SK-N-SH (cell line): ENCODE measurements at regions not wholly inside any gene's neighbourhood (a gene's known extent, or its start where the extent isn't known, plus 50 kb on each side); places are given as distances from the start of the nearest gene placed in this dataset.

Experiments used
- CTCF ChIA-PET: fragments of 300-600, 350-600 bp; formaldehyde crosslinking; extraction: SDS; loops from one replicate; lab custom pipeline; 2021; lab: Yijun Ruan, JAX
- POLR2A ChIA-PET: fragments of 350-600 bp; sonication (Branson Sonifier 250); formaldehyde crosslinking; extraction: SDS; loops from one replicate; lab custom pipeline; 2020; ENCODE audit warnings: antibody characterized with exemption, inconsistent platforms; lab: Yijun Ruan, JAX
- DNase-seq: peaks from one replicate; pipeline ENCODE4 v3.0.0; 2012
- H2AFZ ChIP-seq: fragments of 200-600 bp; sonication (generic); 2 replicates; pipeline ENCODE4 v1.8.1; 2016; ENCODE audit warnings: antibody characterized with exemption, mild to moderate bottlenecking, low read depth
- H3F3A ChIP-seq: fragments of 200-600 bp; sonication (generic); replicated peaks from 2 replicates; pipeline ENCODE3; 2016; ENCODE audit warnings: antibody characterized with exemption, mild to moderate bottlenecking; ENCODE audit not compliant: insufficient read depth
- H3K27ac ChIP-seq, 2 experiments: fragments of 200-500 bp in 1 of 2; fragments of 200-600 bp in 1 of 2; sonication (Bioruptor generic) in 1 of 2; sonication (generic), shearing (Covaris generic) in 1 of 2; 2 replicates each; pipeline versions ENCODE4 v1.5.1 to v1.6.1; 2014 to 2016; ENCODE audit warnings: low read depth in 2 of 2, inconsistent platforms in 1 of 2, low read length in 1 of 2, mild to moderate bottlenecking in 1 of 2, mixed read lengths in 1 of 2
- H3K27me3 ChIP-seq: fragments of 200-600 bp; sonication (generic), shearing (Covaris generic); 2 replicates; pipeline ENCODE4 v1.6.1; 2016; ENCODE audit warnings: mixed run types; ENCODE audit not compliant: insufficient read depth
- H3K36me3 ChIP-seq, 2 experiments: fragments of 200-500 bp in 1 of 2; fragments of 200-600 bp in 1 of 2; sonication (Bioruptor generic) in 1 of 2; sonication (generic) in 1 of 2; replicated peaks in 1 of 2; 2 replicates each; pipeline versions ENCODE3 to v1.5.1; 2014 to 2016; ENCODE audit warnings: low read length in 1 of 2, mild to moderate bottlenecking in 1 of 2; ENCODE audit not compliant: insufficient read depth in 2 of 2, control insufficient read depth in 1 of 2
- H3K4me1 ChIP-seq, 2 experiments: fragments of 200-500 bp in 1 of 2; fragments of 200-600 bp in 1 of 2; sonication (Bioruptor generic) in 1 of 2; sonication (generic), shearing (Covaris generic) in 1 of 2; 2 replicates each; pipeline versions ENCODE4 v1.5.1 to v1.6.1; 2014 to 2016; ENCODE audit warnings: low read depth in 1 of 2, low read length in 1 of 2, mixed run types in 1 of 2; ENCODE audit not compliant: insufficient read depth in 2 of 2, control insufficient read depth in 1 of 2
- H3K4me2 ChIP-seq: fragments of 200-600 bp; sonication (generic), shearing (Covaris generic); 2 replicates; pipeline ENCODE4 v1.6.1; 2017; ENCODE audit warnings: mixed run types
- H3K4me3 ChIP-seq, 2 experiments: fragments of 200-500 bp in 1 of 2; fragments of 200-600 bp in 1 of 2; sonication (Bioruptor generic) in 1 of 2; sonication (generic), shearing (Covaris generic) in 1 of 2; 2 replicates each; pipeline versions ENCODE4 v1.5.1 to v1.8.1; 2014 to 2016; ENCODE audit warnings: low read depth in 2 of 2, inconsistent platforms in 1 of 2, low read length in 1 of 2, mild to moderate bottlenecking in 1 of 2, mixed read lengths in 1 of 2, moderate library complexity in 1 of 2
- H3K79me2 ChIP-seq: fragments of 200-600 bp; sonication (generic); 2 replicates; pipeline ENCODE4 v1.8.1; 2017; ENCODE audit warnings: mild to moderate bottlenecking; ENCODE audit not compliant: insufficient read depth
- H3K9ac ChIP-seq: fragments of 200-600 bp; sonication (generic); 2 replicates; pipeline ENCODE4 v1.6.1; 2017; ENCODE audit warnings: mixed run types
- H3K9me2 ChIP-seq: fragments of 200-600 bp; sonication (generic); 2 replicates; pipeline ENCODE4 v1.6.1; 2017; ENCODE audit warnings: mixed run types
- H3K9me3 ChIP-seq: fragments of 200-600 bp; sonication (generic); 2 replicates; pipeline ENCODE4 v1.6.1; 2017; ENCODE audit warnings: mixed run types, mild to moderate bottlenecking, moderate library complexity
- H4K20me1 ChIP-seq: fragments of 200-600 bp; sonication (generic); 2 replicates; pipeline ENCODE4 v1.6.1; 2017; ENCODE audit warnings: mild to moderate bottlenecking, mixed run types; ENCODE audit not compliant: insufficient read depth
- CHD2 ChIP-seq: fragments of 150-350 bp; IDR thresholded peaks from 2 replicates; pipeline ENCODE4 v1.6.1; 2018; ENCODE audit warnings: low read length; ENCODE audit not compliant: partially characterized antibody
- CTCF ChIP-seq: fragments of 200-600 bp; sonication (generic); IDR thresholded peaks from 2 replicates; pipeline ENCODE4 v1.6.1; 2017; ENCODE audit warnings: antibody characterized with exemption, mild to moderate bottlenecking, moderate library complexity
- ELF1 ChIP-seq: IDR thresholded peaks from 2 replicates; pipeline ENCODE4 v1.4.0; 2012
- EZH2phosphoT487 ChIP-seq: fragments of 200-600 bp; sonication (generic); IDR thresholded peaks from 2 replicates; pipeline ENCODE4 v1.6.1; 2017; ENCODE audit warnings: low read depth, mixed run types, mild to moderate bottlenecking, antibody characterized with exemption, moderate library complexity, borderline replicate concordance
- FOXM1 ChIP-seq: IDR thresholded peaks from 2 replicates; pipeline ENCODE4 v1.4.0; 2012; ENCODE audit warnings: low read depth, mild to moderate bottlenecking
- GATA2 ChIP-seq: sonication (generic); formaldehyde crosslinking; IDR thresholded peaks from 2 replicates; pipeline ENCODE4 v1.5.0; 2020; ENCODE audit warnings: mild to moderate bottlenecking, missing genetic modification reagents
- JUND ChIP-seq: IDR thresholded peaks from 2 replicates; pipeline ENCODE4 v1.4.0; 2012
- MEF2A ChIP-seq: IDR thresholded peaks from 2 replicates; pipeline ENCODE4 v1.4.0; 2012; ENCODE audit warnings: low read depth, borderline replicate concordance
- MXI1 ChIP-seq: IDR thresholded peaks from 2 replicates; pipeline ENCODE4 v1.6.1; 2012; ENCODE audit warnings: mild to moderate bottlenecking, low read depth, low read length, improper control_type of control experiment
- NFIC ChIP-seq: IDR thresholded peaks from 2 replicates; pipeline ENCODE4 v1.4.0; 2012; ENCODE audit warnings: borderline replicate concordance
- PBX3 ChIP-seq: IDR thresholded peaks from 2 replicates; pipeline ENCODE4; 2012
- RCOR1 ChIP-seq: fragments of 150-350 bp; IDR thresholded peaks from 2 replicates; pipeline ENCODE4 v1.6.1; 2017; ENCODE audit warnings: antibody characterized with exemption, low read length
- RFX5 ChIP-seq: IDR thresholded peaks from 2 replicates; pipeline ENCODE4 v1.6.1; 2012; ENCODE audit warnings: mild to moderate bottlenecking, improper control_type of control experiment, low read length
- RXRA ChIP-seq: IDR thresholded peaks from 2 replicates; pipeline ENCODE4 v1.4.0; 2012; ENCODE audit warnings: low read depth, mild to moderate bottlenecking, borderline replicate concordance
- TCF12 ChIP-seq: IDR thresholded peaks from 2 replicates; pipeline ENCODE4 v1.4.0; 2012
- TEAD4 ChIP-seq: IDR thresholded peaks from 2 replicates; pipeline ENCODE4 v1.4.0; 2012; ENCODE audit warnings: mild to moderate bottlenecking, borderline replicate concordance; ENCODE audit not compliant: insufficient read depth
- USF2 ChIP-seq: fragments of 150-350 bp; IDR thresholded peaks from 2 replicates; pipeline ENCODE4 v1.6.1; 2017; ENCODE audit warnings: antibody characterized with exemption, low read length, low read depth, borderline replicate concordance
- YY1 ChIP-seq: IDR thresholded peaks from 2 replicates; pipeline ENCODE4 v1.4.0; 2012; ENCODE audit warnings: low read depth, mild to moderate bottlenecking
- ZBTB33 ChIP-seq: IDR thresholded peaks from 2 replicates; pipeline ENCODE4 v1.4.0; 2012; ENCODE audit warnings: low read depth, borderline replicate concordance
- WGBS: methylation state at CpG from one replicate; pipeline ENCODE4 v1.1.6; 2017; ENCODE audit warnings: low lambda C conversion rate; 5-methylcytosine and 5-hydroxymethylcytosine counted together

GRCh38 chr3:98978068-98978811, 76.7 kb upstream of the DCBLD2 start:
- Histone ChIP-seq H3K4me2 (peak overlapping the region; percentile 30), H3K9me2 (no peaks in the 10 kb centered on the region), H3K4me3 (no peak overlapping the region), H3K9ac (peak overlapping the region; percentile 40; the same call in 1 of the 2 replicates), H4K20me1 (no peaks in the 10 kb centered on the region), H3K36me3 (peaks cover 0 to 8% of the 10 kb centered on the region in 2 experiments), H3K79me2 (peaks cover 68% of the 10 kb centered on the region), H3F3A (peaks cover 51% of the 10 kb centered on the region), H3K27ac (peak overlapping the region; percentile 67 to 94; a peak in 3 of 4 replicates), H3K27me3 (no peaks in the 10 kb centered on the region), H3K9me3 (no peaks in the 10 kb centered on the region), H2AFZ (no peak overlapping the region), H3K4me1 (peaks cover 3 to 17% of the 10 kb centered on the region in 2 experiments; a peak in 1 of 4 replicates)
- CTCF ChIA-PET: interaction anchor here (0.7 to 1.6 kb wide), 3 partner anchors 160 to 379 kb away, joined by 3 to 5 read pairs (median 3); no protein-coding TSS in a partner anchor
- DNase-seq: no peak
- POLR2A ChIA-PET: no interaction called here
- WGBS: 50% methylated on average over 3 of the region's 3 CpGs
- TF ChIP-seq CHD2: no peak
- TF ChIP-seq ZBTB33: no peak
- no peak for TF ChIP-seq RXRA
- TF ChIP-seq NFIC: no peak
- TF ChIP-seq MEF2A: no peak
- TF ChIP-seq ELF1: no peak
- TF ChIP-seq RFX5: no peak
- no peak for TF ChIP-seq GATA2 (CRISPR knock-in tag)
- TF ChIP-seq PBX3: no peak
- TF ChIP-seq YY1: no peak
- no peak for TF ChIP-seq RCOR1
- TF ChIP-seq FOXM1: no peak
- TF ChIP-seq, all 33 proteins: peak for 0

- H3K36me3 ChIP-seq: peaks cover 0 to 3% of the 10 kb centered on the region in 2 experiments
- no peaks in the 10 kb centered on the region for H4K20me1 ChIP-seq
- H3K9me3 ChIP-seq: no peaks in the 10 kb centered on the region
- H3K79me2 ChIP-seq: peaks cover 69% of the 10 kb centered on the region
- H3K27me3 ChIP-seq: no peaks in the 10 kb centered on the region
- no peak overlapping the region for H2AFZ ChIP-seq
- peak overlapping the region; percentile 30 for H3K4me2 ChIP-seq
- POLR2A ChIA-PET: no interaction called here
- no peaks in the 10 kb centered on the region for H3K9me2 ChIP-seq
- peak overlapping the region; percentile 67 to 94 for H3K27ac ChIP-seq
- peaks cover 52% of the 10 kb centered on the region for H3F3A ChIP-seq
- DNase-seq: no peak
- peak overlapping the region; percentile 40; the same call in 1 of the 2 replicates for H3K9ac ChIP-seq
- CTCF ChIA-PET: no interaction called here
- no peak overlapping the region for H3K4me3 ChIP-seq
- H3K4me1 ChIP-seq: peaks cover 2 to 21% of the 10 kb centered on the region in 2 experiments; a peak in 1 of 4 replicates
- 4% methylated on average over 2 of the region's 2 CpGs for WGBS
- TF ChIP-seq MXI1 (no peak), EZH2phosphoT487 (no peak), CTCF (no peak), FOXM1 (peak; percentile 83), RFX5 (no peak), PBX3 (peak; percentile 81), TCF12 (peak; percentile 82), NFIC (peak; percentile 90), TEAD4 (peak; percentile 65; the same call in 1 of the 2 replicates), USF2 (no peak), ELF1 (no peak), JUND (peak; percentile 93)
Observed at GRCh38 chr3:98977520-98977919, 76.0 kb upstream of the DCBLD2 start.
